Stromal cell of bone marrow (primary cell): ENCODE measurements at regions not wholly inside any gene's neighbourhood (a gene's known extent, or its start where the extent isn't known, plus 50 kb on each side); places are given as distances from the start of the nearest gene placed in this dataset.
A peak's percentile ranks its signal among the peaks of the same experiment; 100 is the strongest.
"Not testable (repeated sequence)": the region's sequence is repeated elsewhere in the genome, so short reads cannot be mapped to it uniquely, and the experiment has no call there.

Source experiments
- DNase-seq: peaks from one replicate; pipeline ENCODE4 v3.0.0-alpha.2; 2012; ENCODE audit warnings: low read depth

- DNase-seq, result no peak
These were observed 50.5 kb upstream of the MAP4K3 start for GRCh38 chr2:39487398-39488250.

DNA sequence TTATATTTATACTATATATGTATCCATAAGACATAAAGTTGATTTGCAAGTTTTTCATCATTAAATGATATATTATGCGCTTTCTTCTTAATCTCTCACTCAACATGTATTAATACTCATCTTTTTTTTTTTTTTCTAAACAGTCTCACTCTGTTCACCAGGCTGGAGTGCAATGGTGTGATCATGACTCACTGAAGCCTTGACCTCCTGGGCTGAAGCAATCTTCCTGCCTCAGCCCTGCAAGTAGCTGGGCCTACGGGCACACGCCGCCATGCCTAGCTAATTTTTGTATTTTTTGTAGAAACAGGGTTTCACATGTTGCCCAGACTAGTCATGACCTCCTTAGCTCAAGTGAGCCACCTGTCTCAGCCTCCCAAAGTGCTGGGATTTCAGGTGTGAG, 51.4 kb upstream of the MAP4K3 start:
- peak; percentile 80 for DNase-seq

- DNase-seq, result no peak
These were observed 53.5 kb upstream of the MAP4K3 start for GRCh38 chr2:39490586-39490985.

DNA sequence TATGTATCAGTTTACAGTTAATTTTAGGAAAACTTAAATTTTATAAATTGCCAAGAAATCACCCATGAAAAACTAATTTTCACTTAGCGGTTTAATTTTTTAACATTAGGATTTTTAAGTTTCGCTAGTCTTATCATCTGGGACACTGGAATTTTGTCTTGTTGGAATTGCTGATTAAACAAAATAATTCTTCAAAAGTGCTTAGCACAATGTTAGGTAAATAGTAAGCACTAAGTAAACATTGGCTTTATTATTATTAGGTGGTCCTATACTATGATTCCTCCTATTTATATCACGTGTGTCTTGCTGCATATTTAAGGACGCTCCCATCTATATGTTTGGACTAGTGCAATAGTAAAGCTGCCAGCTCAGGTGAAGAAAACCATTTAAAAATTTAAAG, 54.6 kb upstream of the MAP4K3 start:
- no peak for DNase-seq

GRCh38 chr2:39492095-39492590, 55.1 kb upstream of the MAP4K3 start:
- DNase-seq, result peak; percentile 93

DNA sequence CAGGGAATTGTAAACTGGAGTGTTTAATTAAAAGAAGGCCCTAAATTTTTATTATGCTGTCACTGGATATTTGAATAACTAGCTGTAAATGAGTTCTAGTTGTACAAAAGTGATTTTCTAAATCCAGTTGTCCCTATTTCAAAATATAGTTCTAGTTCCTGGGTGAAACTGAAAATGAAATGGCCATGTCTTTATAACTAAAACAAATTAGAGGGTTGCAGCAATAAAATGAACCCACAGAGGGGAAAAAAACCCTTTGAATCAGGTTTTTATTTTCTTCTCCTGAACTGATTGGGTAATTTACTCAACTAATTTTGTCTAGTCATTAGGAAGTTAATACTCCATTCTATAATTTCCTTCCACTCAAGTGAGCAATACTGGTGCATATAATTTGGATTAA, 55.6 kb upstream of the MAP4K3 start:
- no peak for DNase-seq

- peak; percentile 74 for DNase-seq
These were observed 57.7 kb upstream of the MAP4K3 start for GRCh38 chr2:39494784-39495251.

DNA sequence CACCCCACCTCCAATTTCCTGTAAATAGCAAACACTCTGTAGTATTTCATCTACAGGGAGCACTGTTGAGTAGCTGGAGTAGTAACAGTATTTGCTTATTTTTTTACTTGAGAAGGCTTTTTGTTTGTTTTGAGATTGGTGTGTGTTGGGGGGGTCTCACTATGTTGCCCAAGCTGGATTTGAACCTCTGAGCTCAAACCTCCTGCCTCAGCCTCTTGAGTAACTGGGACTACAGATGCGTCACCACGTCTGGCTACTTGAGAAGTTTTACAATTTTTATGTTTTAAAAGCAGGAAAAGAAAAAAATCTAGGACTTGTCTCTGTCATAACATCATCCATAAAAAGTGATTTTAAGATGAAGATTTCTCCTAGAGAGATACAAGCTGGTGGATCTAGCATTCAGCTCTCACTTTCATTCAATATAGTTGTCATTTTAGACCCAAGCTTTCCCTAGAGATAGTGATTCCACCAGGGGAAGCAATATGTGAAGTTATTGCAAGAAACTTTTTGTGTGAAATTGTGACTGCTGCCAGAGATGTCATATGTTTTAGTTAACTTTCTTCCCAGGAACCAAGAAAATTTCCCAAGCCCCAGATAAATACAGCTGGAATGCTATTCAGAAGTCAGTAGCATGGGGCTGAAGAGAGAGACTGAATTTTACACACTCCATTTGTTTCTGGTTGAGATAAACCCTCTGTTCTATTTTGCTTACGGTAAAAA, 60.2 kb upstream of the MAP4K3 start:
- DNase-seq, result no peak

GRCh38 chr2:39498176-39498575, 61.1 kb upstream of the MAP4K3 start:
- DNase-seq, result not testable (repeated sequence)

DNA sequence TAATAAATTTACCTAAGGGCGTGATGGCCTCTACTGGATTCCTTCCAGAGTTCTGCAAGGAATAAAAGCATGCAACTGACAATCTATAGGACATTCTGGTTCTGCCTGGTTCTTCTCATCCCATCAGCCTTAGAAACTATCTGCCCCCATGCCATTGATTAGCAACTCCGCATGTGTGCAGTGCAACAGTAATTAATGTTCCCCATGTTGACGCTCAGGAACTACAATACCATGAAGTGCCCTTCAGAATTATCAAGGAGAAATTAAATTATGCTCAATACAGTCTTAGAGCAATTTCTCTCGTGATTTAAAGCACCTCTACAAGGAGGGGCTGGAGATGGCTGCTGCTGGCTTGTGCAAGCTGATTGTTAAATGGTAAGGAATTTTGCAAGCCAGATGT, 61.7 kb upstream of the MAP4K3 start:
- no peak for DNase-seq

GRCh38 chr2:39499336-39499735, 62.3 kb upstream of the MAP4K3 start:
- no peak for DNase-seq

- DNase-seq, result no peak
These were observed 64.3 kb upstream of the MAP4K3 start for GRCh38 chr2:39501412-39501811.

- DNase-seq, result no peak
These were observed 66.2 kb upstream of the MAP4K3 start for GRCh38 chr2:39503277-39503676.

- DNase-seq, result peak; percentile 70
These were observed 67.8 kb upstream of the MAP4K3 start for GRCh38 chr2:39504790-39505335.

DNA sequence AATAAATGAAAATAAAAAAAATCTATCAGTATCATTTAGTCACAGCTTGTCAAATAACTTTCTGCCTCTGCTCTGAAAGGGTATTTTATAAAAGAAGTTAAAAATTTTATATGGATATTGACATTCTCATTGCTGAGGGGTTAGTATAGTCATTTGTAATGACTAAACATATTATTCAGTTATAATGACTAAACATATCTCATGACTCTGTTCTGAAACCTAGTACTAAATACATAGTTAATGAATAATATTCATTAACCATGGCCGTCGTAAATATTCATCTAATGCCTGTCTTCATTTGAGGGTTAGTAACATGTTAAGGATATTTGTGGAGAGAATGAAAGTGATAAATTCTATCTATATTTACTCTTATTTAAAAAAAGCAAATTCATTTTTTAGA, 69.1 kb upstream of the MAP4K3 start:
- no peak for DNase-seq

DNA sequence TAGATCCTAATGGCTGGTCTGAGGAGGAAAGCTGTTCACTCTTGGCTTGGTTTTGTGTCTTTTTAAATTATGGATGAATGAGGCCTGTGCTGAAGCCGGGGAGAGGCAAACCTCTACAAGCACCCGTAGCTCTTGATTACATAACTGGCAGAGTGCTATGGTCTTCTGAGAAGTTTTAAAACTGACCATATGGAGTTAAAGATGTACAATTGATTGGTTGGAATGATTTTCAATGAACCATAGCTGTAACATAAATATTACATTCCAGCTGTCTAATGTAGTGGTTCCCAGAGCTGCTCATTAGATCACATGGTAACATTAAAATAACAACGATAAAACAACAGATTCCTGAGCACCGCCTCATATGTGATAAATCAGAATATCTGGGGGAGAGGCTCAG, 71.1 kb upstream of the MAP4K3 start:
- DNase-seq, result no peak

- DNase-seq, result no peak
These were observed 73.1 kb upstream of the MAP4K3 start for GRCh38 chr2:39510140-39510539.

- DNase-seq, result no peak
These were observed 74.1 kb upstream of the MAP4K3 start for GRCh38 chr2:39511219-39511604.

- no peak for DNase-seq
These were observed 74.7 kb upstream of the MAP4K3 start for GRCh38 chr2:39511605-39512433.

DNA sequence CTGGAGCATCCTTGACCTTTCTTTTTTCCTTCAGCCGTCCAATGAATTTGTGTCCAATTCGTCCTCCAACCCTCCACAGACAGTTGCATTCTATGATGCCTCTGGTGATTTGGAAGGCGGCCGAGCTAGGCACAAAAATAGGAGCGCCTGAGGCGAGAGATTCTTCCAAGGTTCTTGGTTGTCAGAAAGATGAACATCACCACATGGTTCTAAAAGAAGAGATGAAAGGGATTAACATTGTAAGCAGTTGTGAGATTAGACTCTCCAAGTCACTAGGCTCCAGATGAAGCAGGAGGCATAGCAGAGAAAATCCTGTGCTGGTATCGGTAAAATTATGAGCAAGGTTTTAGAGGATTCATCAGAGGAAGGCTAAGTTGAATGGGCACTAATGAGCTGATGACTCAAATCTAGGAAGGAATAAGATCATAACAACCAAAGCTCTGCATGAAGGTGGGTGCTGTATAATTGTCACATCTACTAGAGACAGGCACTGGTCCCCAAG, 75.4 kb upstream of the MAP4K3 start:
- DNase-seq, result no peak

DNA sequence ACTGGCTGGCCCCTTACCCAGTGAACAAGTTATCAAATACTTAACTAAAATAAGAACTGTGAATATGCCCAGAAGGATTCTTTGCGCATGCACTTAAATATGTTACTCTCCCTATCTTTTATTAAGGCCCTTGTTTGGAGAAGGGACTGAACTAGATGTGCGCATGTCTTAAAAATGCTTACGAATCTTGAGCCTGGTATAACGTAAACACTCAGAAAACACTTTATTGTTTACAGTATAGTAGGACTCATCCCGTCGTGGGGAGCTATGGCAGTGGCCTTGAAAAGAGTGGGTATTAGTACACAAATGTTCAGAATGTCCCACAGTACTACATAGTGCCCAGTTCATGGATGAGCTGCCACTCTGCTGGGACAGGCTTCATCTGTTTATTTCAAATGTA, 75.9 kb upstream of the MAP4K3 start:
- DNase-seq, result no peak

GRCh38 chr2:39513641-39514094, 76.6 kb upstream of the MAP4K3 start:
- peak; percentile 97 for DNase-seq
